Fibroblast of skin of left quadriceps (primary cell): ENCODE measurements at regions not wholly inside any gene's neighbourhood (a gene's known extent, or its start where the extent isn't known, plus 50 kb on each side); places are given as distances from the start of the nearest gene placed in this dataset.

Source experiments
- DNase-seq, 2 experiments: peaks; one replicate each; pipeline ENCODE4 v3.0.0-alpha.2; 2013; ENCODE audit warnings: low read depth in 2 of 2

DNA sequence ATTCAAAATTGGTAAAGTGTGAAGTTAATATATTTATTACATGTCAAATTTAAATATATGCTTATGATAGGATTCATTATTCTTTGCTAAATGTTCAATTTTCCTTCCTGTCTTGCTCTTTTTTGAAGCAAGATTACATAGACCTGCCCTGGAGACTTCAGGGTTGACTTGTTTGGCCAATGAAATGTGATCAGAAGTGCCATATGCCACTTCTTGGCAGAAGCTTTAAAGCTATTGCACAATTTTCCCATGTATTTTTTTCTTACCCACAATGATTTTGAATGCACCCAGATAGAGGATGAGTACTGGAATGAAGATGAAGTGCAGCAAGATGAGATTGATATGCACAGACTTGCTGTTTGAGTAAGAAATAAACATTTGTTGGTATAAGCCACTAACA is 406.3 kb upstream of the BCHE start:
- DNase-seq, result no peak

DNA sequence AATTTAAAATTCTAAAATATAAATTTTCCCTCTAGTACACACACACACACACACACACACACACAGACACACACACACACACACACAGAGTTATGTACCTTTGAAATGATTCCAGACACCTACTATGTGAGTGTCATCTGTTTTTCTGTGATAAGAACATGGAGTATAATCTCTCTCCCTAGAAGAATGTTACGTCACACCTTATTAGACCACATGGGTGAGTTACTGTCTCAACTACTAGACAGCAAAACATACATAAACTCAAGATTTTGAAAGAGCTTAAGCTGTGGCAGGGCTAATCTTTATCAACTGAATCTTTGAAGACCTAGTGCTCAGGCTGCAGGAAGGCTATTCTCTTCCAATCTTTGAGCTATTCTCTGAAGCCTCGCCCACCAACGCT is 385.9 kb upstream of the BCHE start:
- DNase-seq, result no peak

DNA sequence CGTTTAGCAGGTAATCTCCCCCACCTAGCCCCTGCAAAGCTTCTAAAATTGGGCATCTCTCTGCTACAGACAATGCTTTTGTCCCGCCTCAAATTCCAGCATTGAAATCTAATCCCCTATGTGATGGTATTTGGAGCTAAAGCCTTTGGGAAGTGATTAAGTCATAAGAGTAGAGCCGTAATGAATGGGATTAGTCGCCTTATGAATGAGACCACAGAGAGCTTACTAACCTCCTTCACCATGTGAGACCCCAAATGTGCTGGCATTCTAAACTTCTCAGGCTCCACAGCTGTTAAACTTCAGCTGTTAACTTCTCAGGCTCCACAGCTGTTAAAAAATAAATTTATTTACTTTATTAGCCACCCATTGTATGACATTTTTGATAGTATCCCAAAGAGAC is 374.2 kb upstream of the BCHE start:
- DNase-seq, result no peak

DNA sequence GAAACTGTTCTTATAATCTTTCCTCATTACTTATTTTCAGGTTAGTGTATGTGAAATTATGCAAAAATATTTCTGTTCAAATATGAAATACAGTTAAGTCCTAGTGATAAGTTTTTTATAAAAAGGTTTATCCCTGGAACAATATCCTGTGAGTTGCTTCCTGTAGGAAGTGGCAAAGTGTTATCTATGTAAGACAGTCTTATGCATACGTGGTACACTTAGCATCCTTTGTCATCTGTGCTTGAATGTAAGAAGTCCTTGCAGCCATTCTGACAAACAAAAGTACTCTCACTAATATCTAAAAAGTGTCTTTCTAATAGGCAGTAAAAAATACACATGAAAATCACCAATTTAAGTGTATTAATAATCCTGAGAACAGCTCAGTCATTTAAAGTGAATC is 372.5 kb upstream of the BCHE start:
- DNase-seq, result no peak

DNA sequence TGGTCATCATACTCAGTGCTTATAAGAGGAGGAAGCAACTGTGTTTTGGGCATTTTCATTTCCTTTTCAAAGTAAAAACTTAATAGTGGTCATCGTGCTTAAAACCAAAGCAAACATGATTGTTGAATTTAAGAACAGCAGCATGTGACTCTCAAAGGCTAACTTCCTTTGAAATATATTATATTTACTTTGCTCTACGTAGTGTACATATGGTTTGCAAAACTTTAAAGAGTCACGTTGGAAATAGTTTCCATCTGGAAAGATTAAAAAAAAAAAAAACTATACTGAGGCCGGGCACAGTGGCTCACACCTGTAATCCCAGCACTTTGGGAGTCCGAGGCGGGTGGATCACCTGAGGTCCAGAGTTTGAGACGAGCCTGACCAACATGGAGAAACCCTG is 367.9 kb upstream of the BCHE start:
- no peak for DNase-seq

DNA sequence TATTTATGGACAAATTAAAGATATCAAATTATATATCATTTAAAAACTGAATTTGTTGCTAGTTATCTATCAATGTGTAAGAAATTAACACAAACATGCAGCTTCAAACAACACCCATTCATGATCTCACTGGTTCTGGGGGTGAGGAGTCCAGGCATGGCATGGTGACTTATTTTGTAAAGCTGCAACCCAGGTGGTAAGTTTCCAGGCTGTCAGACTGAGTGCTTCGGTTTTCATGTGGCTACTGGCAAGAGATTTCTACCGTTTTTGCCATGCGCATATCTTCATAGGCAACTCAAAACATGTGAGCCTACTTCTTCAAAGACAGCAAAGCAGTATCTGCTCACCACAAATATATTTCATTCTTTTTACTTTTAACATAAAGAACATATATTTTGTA is 364.3 kb upstream of the BCHE start:
- no peak for DNase-seq

DNA sequence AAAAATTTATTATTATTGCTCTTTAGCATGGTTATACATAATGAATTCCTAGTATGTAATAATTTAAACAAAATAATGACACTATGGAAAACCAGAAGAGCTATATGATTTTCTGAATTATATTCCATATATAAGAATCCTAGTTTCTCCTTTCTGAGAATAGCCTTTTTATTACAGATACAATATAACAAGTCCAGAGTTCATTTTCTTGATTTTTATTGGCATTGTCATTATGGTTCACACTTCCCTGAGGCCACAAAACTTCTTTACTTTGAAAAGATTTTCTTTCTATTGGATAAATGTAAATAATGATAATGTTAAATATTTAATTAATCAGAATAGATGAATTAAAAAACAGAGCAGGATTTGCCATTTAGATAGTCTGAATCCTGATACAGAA is 362.3 kb upstream of the BCHE start:
- DNase-seq, result no peak

DNA sequence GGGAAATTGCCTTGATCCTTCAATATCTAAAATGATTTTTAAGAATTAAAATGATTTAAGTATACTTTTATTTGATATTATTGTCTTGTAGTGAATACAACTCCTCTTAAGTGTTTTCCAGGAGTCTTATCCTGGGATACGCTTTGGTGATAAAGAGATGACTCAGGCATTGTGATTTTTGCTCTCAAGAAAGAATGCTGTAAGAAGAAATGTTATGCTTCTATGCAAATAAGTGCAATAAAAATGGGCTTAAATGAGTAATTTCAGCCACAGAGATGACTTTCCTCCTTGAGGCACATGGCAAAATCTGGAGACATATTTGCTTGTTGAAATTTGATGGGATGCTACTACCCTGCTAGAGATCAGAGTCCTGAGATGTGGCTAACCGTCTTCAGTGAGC is 358.6 kb upstream of the BCHE start:
- DNase-seq, result no peak

DNA sequence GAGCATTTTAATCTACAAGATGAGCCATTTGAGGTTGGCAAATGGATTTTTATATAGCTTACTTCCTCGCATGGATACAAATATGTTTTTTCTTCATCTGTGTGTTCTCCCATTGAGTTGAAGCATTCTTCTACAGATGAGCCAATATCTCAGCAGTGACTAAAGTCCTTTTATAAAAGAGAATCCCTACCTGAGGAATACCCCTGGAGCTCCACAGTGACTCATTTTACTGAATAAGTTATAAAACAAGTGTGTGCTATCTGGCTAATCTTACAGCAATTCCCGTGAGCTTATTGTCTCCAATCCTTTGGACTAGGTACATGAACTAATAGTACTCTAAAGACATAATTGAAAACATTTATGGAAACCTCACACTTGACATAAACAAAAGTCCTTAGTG is 354.2 kb upstream of the BCHE start:
- no peak for DNase-seq

DNA sequence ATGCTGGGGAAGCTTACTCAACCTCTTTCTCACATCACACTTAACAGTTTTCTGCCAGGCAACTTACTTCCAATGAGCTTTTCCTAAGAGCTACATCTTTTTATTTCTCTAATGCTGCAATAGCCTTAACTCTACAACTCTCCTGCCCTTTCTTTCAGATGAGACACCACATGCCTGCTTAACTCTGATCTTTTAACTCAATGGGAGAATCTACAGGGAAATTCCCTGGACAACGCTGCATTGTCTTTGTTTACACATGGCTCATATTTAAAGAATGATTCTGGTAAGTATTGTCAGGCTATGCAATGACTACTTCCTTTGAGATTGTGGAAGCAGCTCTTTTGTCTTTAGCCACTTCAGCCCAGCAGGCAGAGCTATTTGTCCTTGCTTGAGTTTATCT is 353.1 kb upstream of the BCHE start:
- peak; percentile 31 to 37 for DNase-seq

DNA sequence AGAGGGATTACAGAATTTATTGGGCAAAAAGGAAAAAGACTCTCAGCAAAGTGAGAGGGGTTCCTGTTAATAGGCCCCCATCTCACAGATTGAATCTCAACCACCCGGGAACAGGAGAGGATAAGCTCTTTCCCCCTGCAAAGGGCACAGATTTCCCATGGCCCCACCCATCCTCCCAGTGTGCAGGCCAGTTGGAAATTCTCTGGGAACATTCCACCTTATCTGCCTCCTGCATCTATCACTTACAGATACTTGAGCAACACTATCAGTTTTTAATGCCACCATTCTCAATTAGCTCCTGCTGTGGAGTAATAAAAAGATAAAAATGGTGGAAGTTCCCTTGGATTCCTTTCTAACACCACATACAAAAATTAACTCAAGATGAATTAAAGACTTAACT is 350.0 kb upstream of the BCHE start:
- no peak for DNase-seq

DNA sequence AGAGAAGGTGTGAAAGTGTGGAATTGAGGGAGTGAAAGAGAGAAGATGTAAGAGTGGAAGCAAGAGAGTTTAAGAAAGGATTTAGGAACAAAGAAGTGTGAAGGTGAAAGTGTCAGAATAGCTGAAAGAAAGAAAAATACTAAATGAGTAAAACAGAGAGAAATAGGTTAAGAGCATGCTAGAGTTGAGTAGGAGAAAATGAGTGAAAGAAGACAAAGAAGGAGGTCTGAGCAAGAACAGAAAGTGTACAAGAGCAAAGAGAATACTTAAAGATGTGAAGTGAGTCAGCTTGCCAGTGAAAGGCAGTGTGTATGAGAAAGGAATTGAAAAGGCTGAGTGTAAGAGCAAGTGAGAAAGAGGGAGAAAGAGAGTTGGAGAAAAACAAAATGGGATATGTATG is 348.8 kb upstream of the BCHE start:
- DNase-seq, result no peak

DNA sequence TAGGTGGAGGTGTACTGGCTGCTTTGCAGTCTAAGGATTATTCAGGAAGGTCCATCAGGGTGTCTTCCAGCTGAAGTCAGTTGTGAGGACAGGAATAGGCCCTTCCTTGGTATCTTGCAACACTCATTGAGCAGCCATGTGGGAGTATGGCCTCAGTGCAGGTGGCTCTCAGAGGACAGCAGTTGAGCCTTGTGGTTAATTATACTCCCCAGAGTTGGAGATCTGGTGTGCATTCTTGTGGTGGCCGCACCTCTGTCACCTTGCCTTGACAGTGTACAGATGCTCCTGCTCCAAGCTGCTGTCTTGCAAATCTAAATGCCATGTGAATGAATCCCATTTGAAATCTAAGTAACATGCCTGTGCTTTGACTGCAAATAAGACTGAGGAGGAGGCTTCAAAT is 339.9 kb upstream of the BCHE start:
- DNase-seq, result no peak

DNA sequence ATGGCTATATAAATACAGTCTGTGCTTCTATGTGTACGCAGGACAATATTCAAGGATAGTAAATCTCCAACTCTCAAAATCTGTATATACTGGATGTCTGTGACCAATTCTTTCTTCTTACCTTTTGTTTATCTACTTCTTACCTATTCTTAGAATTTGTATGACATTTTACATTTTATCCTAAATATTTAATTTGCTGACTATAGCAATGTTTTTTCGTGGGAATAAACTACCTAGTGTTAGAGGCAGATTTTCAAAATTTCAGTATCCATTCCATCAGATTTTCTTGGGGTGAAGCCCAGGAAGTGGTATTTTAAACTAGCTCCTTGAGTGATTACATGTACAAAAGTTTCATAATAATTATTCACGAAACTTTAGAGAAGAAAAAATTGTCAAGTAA is 334.5 kb upstream of the BCHE start:
- DNase-seq, result no peak

DNA sequence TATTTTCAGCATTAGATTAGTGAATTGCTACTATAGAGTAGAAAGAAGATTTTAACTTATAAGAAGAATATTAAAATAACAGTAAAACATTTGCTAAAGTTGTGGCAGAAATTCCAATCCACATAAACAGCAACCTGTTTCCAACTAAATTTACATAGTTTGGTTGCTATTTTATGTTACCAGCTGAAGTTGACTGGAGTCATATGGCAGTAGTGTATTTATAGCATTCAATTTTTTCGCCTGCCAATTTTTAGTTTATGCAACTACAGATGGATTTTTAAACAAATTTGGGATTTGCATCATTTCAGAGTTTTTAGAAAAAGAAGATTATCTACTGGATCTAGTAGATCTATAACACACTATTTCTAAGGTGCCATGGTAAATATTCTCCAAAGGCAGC is 332.5 kb upstream of the BCHE start:
- DNase-seq, result no peak

DNA sequence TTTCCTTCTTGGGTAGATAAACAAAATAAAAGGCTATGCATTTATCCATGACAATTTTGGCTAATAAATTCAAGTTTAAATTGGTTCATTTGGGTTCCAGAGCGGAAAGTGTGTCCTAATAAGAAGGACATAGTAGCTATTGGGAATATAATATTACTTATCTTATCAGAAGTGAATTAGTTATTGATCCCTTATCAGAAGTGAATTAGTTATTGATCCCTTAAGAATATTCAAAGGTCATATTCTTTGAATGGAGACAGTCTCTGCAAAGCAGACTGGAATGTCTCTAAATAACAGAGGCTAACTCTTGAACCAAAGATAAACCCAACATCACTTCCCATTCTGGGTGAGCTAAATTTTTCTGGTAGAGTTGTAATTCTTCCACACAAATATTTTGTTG is 290.7 kb upstream of the BCHE start:
- no peak for DNase-seq

DNA sequence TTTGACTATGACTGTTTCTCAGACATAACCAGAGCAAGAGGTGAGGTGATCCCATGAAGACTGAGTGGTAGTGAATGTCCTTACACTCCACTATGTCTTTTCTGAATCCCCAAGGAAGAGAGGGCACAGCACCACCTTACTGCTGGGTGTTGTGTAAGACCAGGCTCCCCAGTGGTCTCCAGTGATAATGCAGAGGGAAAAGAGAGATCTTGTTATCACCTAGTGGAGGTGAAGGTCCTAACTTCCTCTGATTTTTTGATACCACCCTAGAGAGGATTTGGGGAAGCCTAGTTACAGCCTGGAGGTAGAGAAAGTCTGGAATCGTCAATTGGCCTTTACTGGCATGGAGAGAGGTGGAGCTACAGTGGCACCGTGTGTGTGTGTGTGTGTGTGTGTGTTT is 288.0 kb upstream of the BCHE start:
- DNase-seq, result no peak

DNA sequence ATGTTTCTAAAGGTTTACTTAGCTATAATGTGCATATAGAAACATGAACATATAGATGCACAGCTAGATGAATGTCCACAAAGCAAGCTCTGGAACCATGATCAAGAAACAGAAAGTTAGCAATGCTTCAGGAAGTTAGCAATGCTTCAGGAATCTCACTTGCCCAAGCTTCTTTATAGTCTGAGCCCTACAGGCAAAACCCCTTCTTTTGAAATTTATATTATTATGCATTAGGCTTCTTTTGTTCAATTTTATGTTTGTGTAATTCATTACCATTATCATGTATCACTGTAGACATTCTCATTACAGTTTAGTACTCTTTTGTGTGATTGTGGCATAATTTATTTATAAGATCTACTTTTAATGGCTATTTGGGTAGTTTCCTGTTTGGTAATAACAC is 286.4 kb upstream of the BCHE start:
- peak; percentile 14 to 15 for DNase-seq

DNA sequence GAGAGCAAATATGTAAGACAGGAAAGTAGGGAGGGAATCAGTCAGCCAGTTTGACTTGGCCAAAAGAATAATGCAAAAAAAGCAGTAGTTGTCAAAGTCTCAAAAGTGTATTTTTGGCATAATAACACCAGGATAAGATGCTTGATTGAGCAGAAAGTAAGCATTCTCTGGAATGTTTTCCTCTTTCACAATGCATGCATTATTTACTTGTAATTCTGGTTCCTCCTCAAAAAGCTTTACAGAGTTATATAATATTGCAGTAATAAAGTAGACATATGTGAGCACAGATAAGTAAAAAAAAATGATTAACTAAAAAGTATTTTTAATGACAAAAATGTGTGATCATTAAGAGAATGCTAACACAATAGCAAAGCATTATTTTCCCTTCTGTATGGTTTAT is 285.9 kb upstream of the BCHE start:
- DNase-seq, result no peak

DNA sequence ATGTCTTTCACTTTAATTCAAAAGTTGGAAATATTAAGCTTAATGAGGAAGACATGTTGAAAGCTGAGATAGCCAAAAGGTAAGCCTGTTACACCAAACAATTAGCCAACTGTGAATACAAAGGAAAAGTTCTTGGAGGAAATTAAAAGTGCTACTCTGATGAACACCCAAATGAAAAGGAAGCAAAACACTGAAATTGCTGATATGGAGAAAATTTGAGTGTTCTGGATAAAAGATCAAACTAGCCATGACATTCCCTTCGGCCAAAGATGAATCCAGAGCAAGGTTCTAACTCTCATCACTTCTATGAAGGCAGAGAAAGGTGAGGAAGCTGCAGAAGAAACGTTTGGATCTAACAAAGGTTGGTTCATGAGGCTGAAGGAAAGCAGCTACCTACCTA is 280.8 kb upstream of the BCHE start:
- no peak for DNase-seq

DNA sequence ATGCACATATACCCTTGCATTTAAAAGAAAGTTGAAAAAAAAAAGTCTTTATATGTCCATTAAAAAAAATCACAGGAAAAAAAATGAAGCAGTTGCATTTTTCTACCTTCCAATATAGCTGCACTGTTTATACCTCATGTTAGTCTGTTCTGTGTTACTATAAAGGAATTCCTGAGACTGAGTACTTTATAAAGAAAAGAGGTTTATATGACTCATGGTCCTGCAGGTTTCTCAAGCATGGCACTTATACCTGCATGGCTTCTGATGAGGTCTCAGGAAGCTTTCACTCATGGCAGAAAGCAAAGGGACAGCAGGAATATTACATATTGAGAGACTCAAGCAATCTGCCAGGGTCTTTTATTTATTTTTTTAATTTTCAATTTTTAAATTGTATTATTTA is 277.2 kb upstream of the BCHE start:
- DNase-seq, result no peak

DNA sequence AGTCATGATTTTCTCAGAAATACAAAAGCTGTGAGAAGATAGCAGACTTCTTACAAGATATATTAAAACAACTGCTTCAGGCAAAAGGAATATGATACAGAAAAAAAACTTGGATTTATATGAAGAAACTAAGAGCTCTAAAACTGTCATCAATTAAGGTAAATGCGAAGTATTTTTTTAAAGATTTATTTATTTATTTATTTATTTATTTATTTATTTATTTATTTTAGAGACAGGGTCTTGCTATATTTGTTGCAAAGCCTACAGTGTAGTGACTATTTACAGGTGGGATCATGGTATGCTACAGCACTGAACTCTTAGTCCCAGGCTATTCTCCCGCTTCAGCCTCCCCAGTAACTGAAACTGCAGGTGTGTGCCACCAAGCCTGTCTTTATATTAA is 274.3 kb upstream of the BCHE start:
- no peak for DNase-seq

DNA sequence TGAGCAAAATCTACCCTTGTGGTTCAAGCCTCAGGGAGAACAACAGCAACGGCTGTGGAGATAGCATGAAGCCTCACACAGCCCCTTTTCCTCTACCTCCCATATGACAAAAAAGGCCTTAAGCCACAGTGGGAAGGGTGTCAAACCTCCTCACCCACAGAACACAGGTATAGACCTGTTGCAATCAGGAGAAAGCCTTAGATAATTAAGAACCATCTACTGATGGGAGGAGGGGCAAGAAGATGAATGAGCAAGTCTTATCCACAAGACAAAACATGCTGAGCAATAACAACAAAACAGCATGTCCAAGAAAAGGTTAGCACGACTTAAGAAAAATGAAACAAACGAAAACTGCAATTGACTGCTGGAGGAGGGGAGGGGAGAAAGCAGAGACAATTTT is 272.9 kb upstream of the BCHE start:
- no peak for DNase-seq

DNA sequence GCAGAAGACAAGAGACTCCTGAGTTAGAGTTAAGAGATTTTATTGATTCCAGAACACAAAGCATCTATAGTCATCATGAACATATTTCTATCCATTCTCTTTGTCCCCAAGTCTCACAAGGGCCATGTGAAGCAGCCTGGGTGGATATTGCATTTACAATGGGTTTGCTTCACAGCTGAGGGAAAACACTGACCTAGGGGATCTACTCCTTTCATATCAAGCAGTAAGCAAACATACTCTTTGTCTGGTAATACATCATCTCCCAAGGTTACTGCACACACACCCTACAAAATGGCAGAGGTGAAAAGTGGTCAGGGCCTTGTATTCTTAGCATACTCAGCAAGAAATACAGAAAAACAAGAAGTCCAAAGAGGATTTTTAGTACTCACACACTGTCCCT is 267.7 kb upstream of the BCHE start:
- no peak for DNase-seq

DNA sequence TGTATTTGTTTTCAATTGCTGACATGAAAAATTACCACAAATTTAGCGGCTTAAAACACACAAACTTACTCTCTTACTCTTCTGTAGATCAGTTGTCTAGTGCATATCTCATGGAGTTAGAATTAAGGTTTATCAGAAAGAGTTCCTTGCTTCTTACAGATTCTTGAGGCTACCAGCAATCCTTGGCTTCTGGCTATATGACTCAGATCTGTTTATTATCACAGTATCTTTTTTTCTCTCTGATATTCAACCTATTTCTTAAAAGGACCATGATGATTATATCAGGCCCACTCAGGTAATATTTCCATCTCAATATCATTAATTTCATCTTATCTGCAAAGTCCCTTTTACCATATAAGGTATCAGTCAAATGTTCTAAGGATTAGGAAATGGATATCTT is 263.5 kb upstream of the BCHE start:
- no peak for DNase-seq
